ENCODE measurements at regions not wholly inside any gene's neighbourhood (a gene's known extent, or its start where the extent isn't known, plus 50 kb on each side); places are given as distances from the start of the nearest gene placed in this dataset.

DNA sequence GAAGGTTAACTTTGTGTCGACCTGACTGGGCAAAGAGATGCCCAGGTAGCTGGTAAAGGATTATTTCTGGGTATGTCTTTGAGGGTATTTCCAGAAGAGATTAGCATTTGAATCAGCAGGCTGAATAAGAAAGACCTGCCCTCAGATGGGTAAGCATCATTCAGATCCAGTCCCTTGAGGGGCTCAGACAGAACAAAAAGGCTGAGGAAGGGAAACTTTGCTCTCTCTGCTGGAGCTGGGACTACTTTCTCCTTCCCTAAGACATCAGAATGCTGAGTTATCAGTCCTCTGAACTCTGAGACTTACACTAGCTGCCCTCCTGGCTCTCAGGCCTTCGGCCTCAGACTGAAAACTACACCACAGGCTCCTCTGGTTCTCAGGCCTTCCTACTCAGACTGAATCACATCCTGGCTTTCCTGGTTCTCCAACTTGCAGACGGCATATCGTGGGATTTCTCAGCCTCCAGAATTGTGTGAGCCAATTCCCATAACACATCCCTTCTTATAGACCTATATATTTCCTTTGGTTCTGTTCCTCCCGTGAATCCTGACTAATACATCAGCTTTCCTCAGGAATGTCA is 982.9 kb downstream of the TUSC7 start:
- Mint-ChIP-seq H3K36me3 (ENCODE audit: low read depth, unreplicated experiment) (no peaks in the 10 kb centered on the region), H3K4me1 (ENCODE audit: unreplicated experiment) (peaks cover 8% of the 10 kb centered on the region), H3K9me3 (ENCODE audit: unreplicated experiment) (no peaks in the 10 kb centered on the region), H3K27ac (ENCODE audit: unreplicated experiment) (no peak overlapping the region), H3K4me3 (ENCODE audit: unreplicated experiment) (no peak overlapping the region), H3K27me3 (ENCODE audit: unreplicated experiment) (peaks cover 2% of the 10 kb centered on the region)
- TF ChIP-seq, protein P1, sequence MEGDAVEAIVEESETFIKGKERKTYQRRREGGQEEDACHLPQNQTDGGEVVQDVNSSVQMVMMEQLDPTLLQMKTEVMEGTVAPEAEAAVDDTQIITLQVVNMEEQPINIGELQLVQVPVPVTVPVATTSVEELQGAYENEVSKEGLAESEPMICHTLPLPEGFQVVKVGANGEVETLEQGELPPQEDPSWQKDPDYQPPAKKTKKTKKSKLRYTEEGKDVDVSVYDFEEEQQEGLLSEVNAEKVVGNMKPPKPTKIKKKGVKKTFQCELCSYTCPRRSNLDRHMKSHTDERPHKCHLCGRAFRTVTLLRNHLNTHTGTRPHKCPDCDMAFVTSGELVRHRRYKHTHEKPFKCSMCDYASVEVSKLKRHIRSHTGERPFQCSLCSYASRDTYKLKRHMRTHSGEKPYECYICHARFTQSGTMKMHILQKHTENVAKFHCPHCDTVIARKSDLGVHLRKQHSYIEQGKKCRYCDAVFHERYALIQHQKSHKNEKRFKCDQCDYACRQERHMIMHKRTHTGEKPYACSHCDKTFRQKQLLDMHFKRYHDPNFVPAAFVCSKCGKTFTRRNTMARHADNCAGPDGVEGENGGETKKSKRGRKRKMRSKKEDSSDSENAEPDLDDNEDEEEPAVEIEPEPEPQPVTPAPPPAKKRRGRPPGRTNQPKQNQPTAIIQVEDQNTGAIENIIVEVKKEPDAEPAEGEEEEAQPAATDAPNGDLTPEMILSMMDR (IDR thresholded peaks at IDR 0.05; ENCODE audit: unreplicated experiment) = no peak
- no peak for DNase-seq (ENCODE audit: low spot score)

DNA sequence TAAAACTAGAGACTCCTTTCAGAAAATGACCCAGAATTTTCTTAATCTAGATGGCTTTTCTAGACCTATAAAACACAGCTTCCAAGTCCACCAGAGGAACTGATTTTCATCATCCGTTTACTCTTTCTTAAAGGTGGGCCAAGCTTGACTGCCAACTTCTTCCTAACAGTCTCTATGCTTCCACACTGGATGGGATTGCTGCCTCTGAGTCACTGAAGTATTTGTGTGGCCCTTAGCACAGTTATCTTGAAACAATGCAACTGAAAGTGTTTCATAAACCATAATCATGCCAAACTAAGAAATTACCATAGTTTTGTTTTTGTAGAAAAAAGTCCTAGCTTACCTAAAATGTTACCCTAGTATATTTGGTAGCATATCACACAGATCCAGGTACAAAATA is 985.7 kb downstream of the TUSC7 start:
- DNase-seq (ENCODE audit: low spot score) = no peak
- Mint-ChIP-seq H3K27me3 (ENCODE audit: unreplicated experiment) (peaks cover 2% of the 10 kb centered on the region), H3K4me3 (ENCODE audit: unreplicated experiment) (no peak overlapping the region), H3K36me3 (ENCODE audit: low read depth, unreplicated experiment) (no peaks in the 10 kb centered on the region), H3K27ac (ENCODE audit: unreplicated experiment) (no peak overlapping the region), H3K9me3 (ENCODE audit: unreplicated experiment) (no peaks in the 10 kb centered on the region), H3K4me1 (ENCODE audit: unreplicated experiment) (peaks cover 5% of the 10 kb centered on the region)
- TF ChIP-seq, protein P1 (IDR thresholded peaks at IDR 0.05; ENCODE audit: unreplicated experiment) = no peak

DNA sequence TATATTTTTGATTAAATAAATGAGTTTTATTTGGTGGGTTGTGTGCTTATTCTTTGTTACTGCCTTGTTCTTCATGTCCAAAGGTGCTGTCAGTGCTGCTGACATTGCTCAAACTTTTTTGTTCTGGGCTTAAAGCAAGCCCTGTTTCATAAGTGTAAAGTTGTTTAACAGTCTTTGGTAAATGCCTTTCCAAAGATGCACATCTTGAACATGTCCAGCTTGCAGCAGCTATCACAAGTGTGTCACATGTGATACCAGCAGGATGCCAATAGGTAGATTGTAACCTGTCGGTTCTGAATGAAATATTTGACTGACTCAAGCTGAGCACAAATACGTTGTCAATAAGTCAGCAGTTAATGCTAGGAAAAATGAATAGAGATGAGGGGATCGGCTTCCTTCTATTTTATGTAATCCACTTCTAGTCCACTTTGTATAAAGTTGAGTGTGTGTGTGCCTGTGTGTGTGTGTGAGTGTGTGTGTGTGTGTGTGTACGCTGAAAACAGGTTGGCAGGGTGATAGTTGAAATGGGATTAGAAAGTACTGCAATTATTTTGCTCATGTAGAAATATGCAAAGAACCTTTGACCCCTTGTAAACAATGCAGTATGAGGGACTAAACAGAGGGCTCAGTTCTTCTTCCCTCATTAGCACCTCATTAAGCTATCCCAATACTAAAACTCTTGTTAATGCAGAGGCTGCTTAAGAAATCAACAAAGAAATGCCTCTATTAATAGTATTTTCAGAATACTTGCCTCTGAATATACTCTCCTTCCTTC is 986.5 kb downstream of the TUSC7 start:
- Mint-ChIP-seq H3K4me3 (ENCODE audit: unreplicated experiment) (no peak overlapping the region), H3K27ac (ENCODE audit: unreplicated experiment) (no peak overlapping the region), H3K36me3 (ENCODE audit: low read depth, unreplicated experiment) (no peaks in the 10 kb centered on the region), H3K4me1 (ENCODE audit: unreplicated experiment) (peaks cover 5% of the 10 kb centered on the region), H3K9me3 (ENCODE audit: unreplicated experiment) (no peaks in the 10 kb centered on the region), H3K27me3 (ENCODE audit: unreplicated experiment) (peaks cover 2% of the 10 kb centered on the region)
- TF ChIP-seq, protein P1 (IDR thresholded peaks at IDR 0.05; ENCODE audit: unreplicated experiment) = no peak
- no peak for DNase-seq (ENCODE audit: low spot score)

DNA sequence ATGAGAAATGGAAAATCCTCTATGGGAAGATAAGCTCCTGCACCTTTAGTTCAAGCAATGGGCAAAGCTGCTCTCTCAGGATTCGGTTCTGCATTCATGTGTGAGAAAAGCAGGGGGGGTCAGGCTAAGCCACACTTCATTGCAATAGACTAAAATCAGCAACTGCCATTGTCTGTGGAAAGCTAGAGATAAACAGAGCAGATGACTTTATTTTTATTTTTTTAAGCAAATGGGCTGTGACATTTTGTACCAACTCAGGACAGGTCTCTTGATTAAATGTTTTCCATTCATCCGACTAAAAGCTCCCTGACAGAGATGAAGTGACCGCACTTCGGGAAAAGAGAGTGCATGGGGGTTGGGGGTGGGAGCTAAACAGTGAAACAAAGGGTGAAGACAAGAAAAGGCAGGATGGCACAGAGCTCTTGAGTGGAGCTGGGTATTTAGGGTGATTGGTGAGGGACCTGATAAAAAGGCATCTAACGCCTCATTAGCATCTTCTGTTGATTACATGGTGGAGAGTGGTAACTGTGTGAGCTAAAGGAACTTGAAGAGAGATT is 987.4 kb downstream of the TUSC7 start:
- TF ChIP-seq, protein P1 (IDR thresholded peaks at IDR 0.05; ENCODE audit: unreplicated experiment) = no peak
- H3K4me3 Mint-ChIP-seq (ENCODE audit: unreplicated experiment) = no peak overlapping the region
- H3K27ac Mint-ChIP-seq (ENCODE audit: unreplicated experiment) = no peak overlapping the region
- H3K9me3 Mint-ChIP-seq (ENCODE audit: unreplicated experiment) = no peaks in the 10 kb centered on the region
- peaks cover 3% of the 10 kb centered on the region for H3K4me1 Mint-ChIP-seq (ENCODE audit: unreplicated experiment)
- peaks cover 2% of the 10 kb centered on the region for H3K27me3 Mint-ChIP-seq (ENCODE audit: unreplicated experiment)
- H3K36me3 Mint-ChIP-seq (ENCODE audit: low read depth, unreplicated experiment) = no peaks in the 10 kb centered on the region
- no peak for DNase-seq (ENCODE audit: low spot score)

DNA sequence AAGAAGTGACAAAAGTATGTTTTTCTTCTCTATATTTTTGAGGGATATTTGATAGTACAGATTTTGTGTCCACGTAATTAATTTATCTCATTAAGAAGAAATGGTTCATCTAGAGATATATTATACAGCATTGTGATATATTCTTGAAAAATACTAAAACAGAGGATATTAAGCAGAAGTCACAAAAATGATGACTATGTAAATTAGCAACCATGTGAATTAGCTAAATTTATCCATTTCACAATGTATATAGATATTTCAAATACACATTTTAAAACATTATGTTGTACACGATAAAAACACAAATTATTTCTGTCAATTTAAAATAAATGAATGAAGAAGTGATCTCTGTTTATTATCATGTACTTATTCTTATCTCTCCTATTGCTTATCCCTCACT is 989.5 kb downstream of the TUSC7 start:
- TF ChIP-seq, protein P1 (IDR thresholded peaks at IDR 0.05; ENCODE audit: unreplicated experiment) = no peak
- H3K9me3 Mint-ChIP-seq (ENCODE audit: unreplicated experiment) = no peaks in the 10 kb centered on the region
- no peak overlapping the region for H3K27ac Mint-ChIP-seq (ENCODE audit: unreplicated experiment)
- H3K27me3 Mint-ChIP-seq (ENCODE audit: unreplicated experiment) = no peaks in the 10 kb centered on the region
- DNase-seq (ENCODE audit: low spot score) = no peak
- H3K4me1 Mint-ChIP-seq (ENCODE audit: unreplicated experiment) = no peaks in the 10 kb centered on the region
- H3K36me3 Mint-ChIP-seq (ENCODE audit: low read depth, unreplicated experiment) = no peaks in the 10 kb centered on the region
- H3K4me3 Mint-ChIP-seq (ENCODE audit: unreplicated experiment) = no peak overlapping the region
